A673 (cell line): ENCODE measurements at regions not wholly inside any gene's neighbourhood (a gene's known extent, or its start where the extent isn't known, plus 50 kb on each side); places are given as distances from the start of the nearest gene placed in this dataset.

ENCODE experiments used
- BruUV-seq: library from RNA; stranded (reverse); fragments of 400-500 nt; replicated peaks from 2 replicates; lab custom pipeline; 2021; lab: Mats Ljungman, UMichigan
- CTCF ChIA-PET: fragments of 300-600 bp; sonication (Branson Sonifier 250); formaldehyde crosslinking; loops from one replicate; lab custom pipeline; 2022; ENCODE audit warnings: antibody characterized with exemption; lab: Charles Lee
- POLR2A ChIA-PET: fragments of 300-600 bp; sonication (Branson Sonifier 250); formaldehyde crosslinking; loops from one replicate; lab custom pipeline; 2022; ENCODE audit warnings: antibody characterized with exemption; ENCODE audit not compliant: low non-redundant PET; lab: Charles Lee
- DNase-seq: peaks from one replicate; pipeline ENCODE4 v3.0.0-alpha.2; 2015; ENCODE audit warnings: low spot score
- H3K27ac ChIP-seq: fragments of 200-600 bp; sonication (generic); 2 replicates; pipeline ENCODE4 v1.5.1; 2016; ENCODE audit warnings: mixed run types, low read depth, mild to moderate bottlenecking, mixed read lengths, antibody characterized with exemption, low read length; ENCODE audit not compliant: poor library complexity, severe bottlenecking
- H3K27me3 ChIP-seq: fragments of 200-600 bp; sonication (generic); replicated peaks from 2 replicates; pipeline ENCODE4 v1.6.1; 2017; ENCODE audit warnings: mixed run types, low read depth, mild to moderate bottlenecking, mixed read lengths, antibody characterized with exemption, low read length; ENCODE audit not compliant: insufficient read depth, poor library complexity
- H3K36me3 ChIP-seq: fragments of 200-600 bp; sonication (generic); 2 replicates; pipeline ENCODE4 v1.6.1; 2016; ENCODE audit warnings: mixed run types, mild to moderate bottlenecking, mixed read lengths, antibody characterized with exemption, low read length; ENCODE audit not compliant: insufficient read depth, poor library complexity, severe bottlenecking
- H3K4me1 ChIP-seq: fragments of 200-600 bp; sonication (generic); 2 replicates; pipeline ENCODE4 v1.6.1; 2017; ENCODE audit warnings: mixed run types, mild to moderate bottlenecking, mixed read lengths, antibody characterized with exemption, low read length; ENCODE audit not compliant: insufficient read depth, poor library complexity, severe bottlenecking
- H3K4me3 ChIP-seq: fragments of 200-600 bp; sonication (generic); 2 replicates; pipeline ENCODE4 v1.5.1; 2016; ENCODE audit warnings: low read depth, mixed run types, mild to moderate bottlenecking, mixed read lengths, low read length; ENCODE audit not compliant: poor library complexity, severe bottlenecking
- H3K9me3 ChIP-seq: fragments of 200-600 bp; sonication (generic); 2 replicates; pipeline ENCODE4 v1.6.1; 2016; ENCODE audit warnings: mixed run types, low read depth, mild to moderate bottlenecking, mixed read lengths, antibody characterized with exemption, low read length; ENCODE audit not compliant: poor library complexity, severe bottlenecking
- EZH2 ChIP-seq: fragments of 200-600 bp; sonication (generic); IDR thresholded peaks from 2 replicates; pipeline ENCODE4 v1.6.1; 2017; ENCODE audit warnings: borderline replicate concordance, low read depth, mild to moderate bottlenecking, mixed read lengths, antibody characterized with exemption, low read length; ENCODE audit not compliant: poor library complexity, severe bottlenecking
- intact Hi-C: fragments of 100-400 bp; cut with micrococcal nuclease; formaldehyde crosslinking; loops from one replicate; pipeline ENCODE4 v1.10.0; 2022; ENCODE audit not compliant: unreplicated experiment
- TF ChIP-seq, protein P1 (sequence below): fragments of 300-800, 200-600 bp; sonication (generic); conservative IDR thresholded peaks from 2 replicates; pipeline ENCODE4 v1.5.1; 2017; ENCODE audit warnings: low read depth, mild to moderate bottlenecking, antibody characterized with exemption, low read length, moderate library complexity, mixed read lengths

DNA sequence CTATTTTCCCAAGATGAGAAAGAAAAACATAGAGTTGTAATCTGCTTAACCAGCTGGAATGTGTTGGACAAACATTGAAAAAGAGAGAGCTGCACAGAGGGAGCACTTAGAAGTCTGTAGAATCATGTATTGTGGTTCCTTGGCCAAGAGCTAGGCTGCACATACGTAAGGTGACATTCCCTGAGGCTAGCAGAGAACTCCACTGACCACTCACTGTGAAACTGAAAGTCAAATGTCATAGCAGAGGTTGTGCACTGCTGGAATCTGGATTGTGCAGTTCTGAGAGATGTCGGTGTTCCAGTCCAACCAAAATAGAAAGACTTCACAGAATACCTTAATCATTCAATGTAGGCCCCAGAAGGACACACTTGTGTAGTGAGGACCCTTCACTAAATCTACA is 772.8 kb upstream of the RAG2 start:
- H3K36me3 ChIP-seq, result no peaks in the 10 kb centered on the region
- no peak for TF ChIP-seq EZH2
- TF ChIP-seq, protein P1, sequence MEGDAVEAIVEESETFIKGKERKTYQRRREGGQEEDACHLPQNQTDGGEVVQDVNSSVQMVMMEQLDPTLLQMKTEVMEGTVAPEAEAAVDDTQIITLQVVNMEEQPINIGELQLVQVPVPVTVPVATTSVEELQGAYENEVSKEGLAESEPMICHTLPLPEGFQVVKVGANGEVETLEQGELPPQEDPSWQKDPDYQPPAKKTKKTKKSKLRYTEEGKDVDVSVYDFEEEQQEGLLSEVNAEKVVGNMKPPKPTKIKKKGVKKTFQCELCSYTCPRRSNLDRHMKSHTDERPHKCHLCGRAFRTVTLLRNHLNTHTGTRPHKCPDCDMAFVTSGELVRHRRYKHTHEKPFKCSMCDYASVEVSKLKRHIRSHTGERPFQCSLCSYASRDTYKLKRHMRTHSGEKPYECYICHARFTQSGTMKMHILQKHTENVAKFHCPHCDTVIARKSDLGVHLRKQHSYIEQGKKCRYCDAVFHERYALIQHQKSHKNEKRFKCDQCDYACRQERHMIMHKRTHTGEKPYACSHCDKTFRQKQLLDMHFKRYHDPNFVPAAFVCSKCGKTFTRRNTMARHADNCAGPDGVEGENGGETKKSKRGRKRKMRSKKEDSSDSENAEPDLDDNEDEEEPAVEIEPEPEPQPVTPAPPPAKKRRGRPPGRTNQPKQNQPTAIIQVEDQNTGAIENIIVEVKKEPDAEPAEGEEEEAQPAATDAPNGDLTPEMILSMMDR, result no peak
- BruUV-seq, result no TSS peak
- H3K4me3 ChIP-seq, result no peak overlapping the region
- DNase-seq, result no peak
- ChIA-PET POLR2A (interaction anchor here (0.5 kb wide), 1 partner anchor 1642 kb away, joined by 3 read pairs; no protein-coding TSS in a partner anchor), CTCF (no interaction called here)
- no peak overlapping the region for H3K27ac ChIP-seq
- H3K9me3 ChIP-seq, result peaks cover 12% of the 10 kb centered on the region
- no peaks in the 10 kb centered on the region for H3K27me3 ChIP-seq
- intact Hi-C loops, result no loop called here
- H3K4me1 ChIP-seq, result no peaks in the 10 kb centered on the region

- TF ChIP-seq EZH2, result no peak
- TF ChIP-seq, protein P1, result peak; percentile 35
- Histone ChIP-seq H3K27ac (no peak overlapping the region), H3K36me3 (no peaks in the 10 kb centered on the region), H3K27me3 (no peaks in the 10 kb centered on the region), H3K9me3 (peaks cover 17% of the 10 kb centered on the region), H3K4me1 (no peaks in the 10 kb centered on the region), H3K4me3 (no peak overlapping the region)
- no peak for DNase-seq
- POLR2A ChIA-PET, result no interaction called here
- CTCF ChIA-PET, result no interaction called here
- BruUV-seq, result no TSS peak
- intact Hi-C loops, result no loop called here
Observed at GRCh38 chr11:37364246-37364839, 766.3 kb upstream of the RAG2 start.

GRCh38 chr11:37353192-37353591 is 755.2 kb upstream of the RAG2 start:
- CTCF ChIA-PET, result no interaction called here
- BruUV-seq, result no TSS peak

More at GRCh38 chr11:37353192-37353591, 755.2 kb upstream of the RAG2 start:
- no peaks in the 10 kb centered on the region for H3K9me3 ChIP-seq
- peak; percentile 79 for DNase-seq
- no peaks in the 10 kb centered on the region for H3K36me3 ChIP-seq
- H3K4me3 ChIP-seq, result no peak overlapping the region
- POLR2A ChIA-PET, result interaction anchor here (0.5 kb wide), 1 partner anchor 346 kb away, joined by 3 read pairs; no protein-coding TSS in a partner anchor
- no peak for TF ChIP-seq EZH2
- TF ChIP-seq, protein P1, result no peak
- H3K27ac ChIP-seq, result no peak overlapping the region
- no peaks in the 10 kb centered on the region for H3K27me3 ChIP-seq
- intact Hi-C loops, result no loop called here
- H3K4me1 ChIP-seq, result peaks cover 10% of the 10 kb centered on the region
